ENCODE measurements at regions not wholly inside any gene's neighbourhood (a gene's known extent, or its start where the extent isn't known, plus 50 kb on each side); places are given as distances from the start of the nearest gene placed in this dataset.

GRCh38 chr1:55317673-55318072 lies 102.5 kb upstream of the USP24 start:
- Histone ChIP-seq H3F3A (ENCODE audit: insufficient read depth, low read length) (no peaks in the 10 kb centered on the region), H3K4me3 (ENCODE audit: low read depth, low read length, poor library complexity, severe bottlenecking) (no peak overlapping the region), H3K79me2 (ENCODE audit: insufficient read depth, low read length) (no peaks in the 10 kb centered on the region), H3K9me3 (ENCODE audit: low read length) (no peaks in the 10 kb centered on the region), H3K27ac (ENCODE audit: low read depth, low read length, poor library complexity, severe bottlenecking) (no peak overlapping the region), H2AFZ (ENCODE audit: low read length) (no peak overlapping the region), H3K4me2 (ENCODE audit: low read length) (no peak overlapping the region), H3K9me2 (ENCODE audit: low read depth, low read length) (no peaks in the 10 kb centered on the region), H4K20me1 (ENCODE audit: insufficient read depth, low read length) (no peaks in the 10 kb centered on the region), H3K36me3 (ENCODE audit: insufficient read depth, low read length) (no peaks in the 10 kb centered on the region), H3K4me1 (ENCODE audit: insufficient read depth, low read length, severe bottlenecking) (no peaks in the 10 kb centered on the region), H3K27me3 (ENCODE audit: insufficient read depth, low read length) (no peaks in the 10 kb centered on the region), H3K9ac (ENCODE audit: low read length) (no peak overlapping the region)
- TF ChIP-seq CTCF (IDR thresholded peaks at IDR 0.05; ENCODE audit: low read length), result no peak

GRCh38 chr1:55316947-55317662 lies 101.9 kb upstream of the USP24 start:
- H3K4me2 ChIP-seq (ENCODE audit: low read length), result no peak overlapping the region
- no peaks in the 10 kb centered on the region for H4K20me1 ChIP-seq (ENCODE audit: insufficient read depth, low read length)
- no peak overlapping the region for H3K9ac ChIP-seq (ENCODE audit: low read length)
- H3K9me2 ChIP-seq (ENCODE audit: low read depth, low read length), result no peaks in the 10 kb centered on the region
- H3K79me2 ChIP-seq (ENCODE audit: insufficient read depth, low read length), result no peaks in the 10 kb centered on the region
- TF ChIP-seq EZH2 (IDR thresholded peaks at IDR 0.05; ENCODE audit: borderline replicate concordance, low read length) (no peak), CTCF (IDR thresholded peaks at IDR 0.05; ENCODE audit: low read length) (no peak)
- no peaks in the 10 kb centered on the region for H3F3A ChIP-seq (ENCODE audit: insufficient read depth, low read length)
- H3K4me1 ChIP-seq (ENCODE audit: insufficient read depth, low read length, severe bottlenecking), result no peaks in the 10 kb centered on the region
- H3K27ac ChIP-seq (ENCODE audit: low read depth, low read length, poor library complexity, severe bottlenecking), result no peak overlapping the region
- H3K36me3 ChIP-seq (ENCODE audit: insufficient read depth, low read length), result no peaks in the 10 kb centered on the region
- H3K27me3 ChIP-seq (ENCODE audit: insufficient read depth, low read length), result no peaks in the 10 kb centered on the region
- H2AFZ ChIP-seq (ENCODE audit: low read length), result no peak overlapping the region
- H3K9me3 ChIP-seq (ENCODE audit: low read length), result no peaks in the 10 kb centered on the region
- H3K4me3 ChIP-seq (ENCODE audit: low read depth, low read length, poor library complexity, severe bottlenecking), result no peak overlapping the region

DNA sequence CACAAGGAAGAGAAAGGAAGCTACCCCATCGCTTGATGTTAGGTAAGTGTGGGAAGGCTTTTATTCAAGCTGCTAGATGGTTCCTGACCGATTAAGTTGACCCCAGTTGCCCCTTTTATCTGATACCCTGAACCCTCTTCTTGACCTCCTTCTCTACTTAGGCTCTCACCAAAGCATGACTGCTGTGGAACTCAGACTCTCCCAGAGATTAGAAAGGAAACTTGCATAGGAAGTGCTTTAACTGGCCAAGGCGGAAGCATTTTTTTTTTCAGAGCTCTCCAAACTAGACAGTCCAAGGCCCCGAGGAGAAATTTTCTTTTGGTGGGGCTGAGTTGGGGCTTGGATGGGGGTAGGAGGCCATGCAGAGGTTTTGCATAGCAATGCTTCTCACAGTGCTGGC lies 101.3 kb upstream of the USP24 start:
- H3K4me1 ChIP-seq (ENCODE audit: insufficient read depth, low read length, severe bottlenecking), result no peaks in the 10 kb centered on the region
- no peak overlapping the region for H3K9ac ChIP-seq (ENCODE audit: low read length)
- H3K4me2 ChIP-seq (ENCODE audit: low read length), result no peak overlapping the region
- H3K9me2 ChIP-seq (ENCODE audit: low read depth, low read length), result no peaks in the 10 kb centered on the region
- no peak overlapping the region for H3K4me3 ChIP-seq (ENCODE audit: low read depth, low read length, poor library complexity, severe bottlenecking)
- H2AFZ ChIP-seq (ENCODE audit: low read length), result no peak overlapping the region
- H3K9me3 ChIP-seq (ENCODE audit: low read length), result no peaks in the 10 kb centered on the region
- H4K20me1 ChIP-seq (ENCODE audit: insufficient read depth, low read length), result no peaks in the 10 kb centered on the region
- no peaks in the 10 kb centered on the region for H3K79me2 ChIP-seq (ENCODE audit: insufficient read depth, low read length)
- H3K27me3 ChIP-seq (ENCODE audit: insufficient read depth, low read length), result no peaks in the 10 kb centered on the region
- TF ChIP-seq EZH2 (IDR thresholded peaks at IDR 0.05; ENCODE audit: borderline replicate concordance, low read length) (no peak), CTCF (IDR thresholded peaks at IDR 0.05; ENCODE audit: low read length) (no peak)
- no peak overlapping the region for H3K27ac ChIP-seq (ENCODE audit: low read depth, low read length, poor library complexity, severe bottlenecking)
- no peaks in the 10 kb centered on the region for H3K36me3 ChIP-seq (ENCODE audit: insufficient read depth, low read length)
- no peaks in the 10 kb centered on the region for H3F3A ChIP-seq (ENCODE audit: insufficient read depth, low read length)
